GM12865 (cell line): ENCODE measurements at regions not wholly inside any gene's neighbourhood (a gene's known extent, or its start where the extent isn't known, plus 50 kb on each side); places are given as distances from the start of the nearest gene placed in this dataset.

ENCODE experiments used
- DNase-seq: peaks from one replicate; pipeline ENCODE4 v3.0.0; 2010; ENCODE audit warnings: low read depth
- H3K4me3 ChIP-seq: 2 replicates; pipeline ENCODE4 v1.5.1; 2011; ENCODE audit warnings: mild to moderate bottlenecking, low read depth, low read length, control low read depth
- CTCF ChIP-seq: IDR thresholded peaks from 2 replicates; pipeline ENCODE4 v1.5.1; 2011; ENCODE audit warnings: low read length, control low read depth, low read depth, inconsistent platforms; ENCODE audit not compliant: insufficient read depth; ENCODE audit errors: missing control alignments

GRCh38 chr13:95457294-95457693 lies 95.2 kb upstream of the CLDN10 start:
- H3K4me3 ChIP-seq: no peak overlapping the region
- no peak for TF ChIP-seq CTCF
- peak; percentile 91 for DNase-seq

- DNase-seq: no peak
- no peak overlapping the region for H3K4me3 ChIP-seq
- TF ChIP-seq CTCF: no peak
These were observed 89.7 kb upstream of the CLDN10 start for GRCh38 chr13:95462801-95463200.

- no peak overlapping the region for H3K4me3 ChIP-seq
- TF ChIP-seq CTCF: no peak
- peak; percentile 30 for DNase-seq
These were observed 89.0 kb upstream of the CLDN10 start for GRCh38 chr13:95463531-95463930.

DNA sequence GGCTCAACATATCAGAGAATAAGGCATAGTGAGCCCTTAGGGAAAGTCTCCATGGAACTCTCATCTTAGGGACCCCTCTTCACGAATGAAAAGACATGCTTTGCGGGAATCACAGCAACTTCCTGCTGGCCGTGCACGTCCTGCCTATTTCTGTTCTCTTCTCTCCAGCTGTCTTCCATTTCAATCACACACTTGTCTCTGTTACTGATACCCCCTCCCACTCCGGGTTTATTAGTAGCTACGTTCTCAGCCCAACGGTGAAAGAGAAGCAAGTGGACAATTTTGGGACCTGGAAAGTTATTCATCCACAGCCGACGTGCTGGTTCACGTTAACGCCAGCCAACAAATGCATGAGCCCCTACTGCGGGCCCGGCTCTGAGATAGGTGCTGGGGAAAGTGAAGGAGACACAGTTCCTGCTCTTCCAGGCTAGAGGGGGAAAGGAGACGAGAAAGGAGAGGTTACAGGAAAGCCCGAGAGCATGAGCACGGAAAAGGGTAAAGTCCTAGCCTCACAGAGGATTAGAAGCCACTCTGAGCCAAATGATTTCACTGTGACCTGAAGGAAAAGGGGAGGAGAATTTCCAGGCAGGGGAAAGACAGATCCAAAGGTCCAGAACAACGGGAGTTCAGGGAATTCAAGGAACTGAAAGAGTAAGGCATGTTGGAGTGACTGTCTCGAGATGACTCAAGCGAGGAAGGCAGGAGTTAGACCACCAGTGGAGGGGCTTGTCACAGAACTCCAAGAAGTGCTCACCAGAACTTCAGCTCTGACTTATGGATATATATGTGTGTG lies 81.8 kb upstream of the CLDN10 start:
- no peak for DNase-seq
- H3K4me3 ChIP-seq: no peak overlapping the region
- no peak for TF ChIP-seq CTCF

DNA sequence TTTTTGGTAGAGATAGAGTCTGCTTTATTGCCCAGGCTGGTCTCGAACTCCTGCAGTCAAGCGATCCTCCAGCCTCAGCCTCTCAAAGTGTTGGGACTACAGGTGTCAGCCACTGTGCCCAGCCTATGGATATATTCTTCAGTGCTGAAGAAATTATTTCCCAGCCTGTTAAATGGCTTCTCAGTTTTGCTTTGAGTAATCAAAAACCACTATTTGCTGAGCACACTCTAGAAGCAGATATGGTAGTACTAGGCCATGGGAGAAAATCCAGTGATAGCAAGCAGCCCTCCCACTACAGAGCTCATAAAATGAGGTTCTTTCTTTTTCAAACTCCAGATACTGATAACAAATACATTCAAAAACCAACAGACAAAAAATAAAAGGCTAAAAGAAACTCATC lies 80.6 kb upstream of the CLDN10 start:
- no peak overlapping the region for H3K4me3 ChIP-seq
- DNase-seq: peak; percentile 58
- no peak for TF ChIP-seq CTCF

GRCh38 chr13:95474992-95475391 lies 77.5 kb upstream of the CLDN10 start:
- no peak for TF ChIP-seq CTCF
- no peak for DNase-seq
- H3K4me3 ChIP-seq: no peak overlapping the region

DNA sequence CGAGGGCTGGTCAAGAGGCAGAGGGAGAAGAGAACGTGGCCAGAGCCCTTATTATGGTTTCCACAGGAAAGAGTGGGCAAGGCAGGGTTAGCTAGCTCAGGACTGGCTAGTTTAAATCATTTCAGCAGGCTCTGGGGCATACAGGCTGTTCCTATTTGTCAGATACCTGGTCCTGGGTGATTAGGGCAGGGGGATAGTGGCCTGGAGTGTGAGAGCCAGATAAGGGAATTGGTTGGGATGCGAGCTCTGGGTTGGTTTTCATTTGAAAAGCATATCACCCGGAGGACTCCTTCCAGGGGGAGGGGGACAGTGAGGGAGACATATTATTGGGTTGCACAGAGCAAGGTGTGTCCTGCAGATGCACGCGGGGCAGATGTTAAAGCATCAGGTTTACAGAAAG lies 75.3 kb upstream of the CLDN10 start:
- H3K4me3 ChIP-seq: no peak overlapping the region
- no peak for DNase-seq
- TF ChIP-seq CTCF: no peak
